Adipocyte (in vitro differentiated cells): ENCODE measurements at regions not wholly inside any gene's neighbourhood (a gene's known extent, or its start where the extent isn't known, plus 50 kb on each side); places are given as distances from the start of the nearest gene placed in this dataset.
A peak's percentile ranks its signal among the peaks of the same experiment; 100 is the strongest.

Experiments used
- DNase-seq: peaks from one replicate; pipeline ENCODE4 v3.0.0-alpha.2; 2015; ENCODE audit warnings: low read depth
- H3K27me3 ChIP-seq: replicated peaks from 2 replicates; pipeline ENCODE4 v1.7.0; 2013; ENCODE audit warnings: mild to moderate bottlenecking, low read length, moderate library complexity; ENCODE audit not compliant: control insufficient read depth, insufficient read depth
- H3K36me3 ChIP-seq: 2 replicates; pipeline ENCODE4 v1.7.0; 2013; ENCODE audit warnings: low read length, mild to moderate bottlenecking, moderate library complexity; ENCODE audit not compliant: control insufficient read depth, insufficient read depth, severe bottlenecking
- H3K4me1 ChIP-seq: 2 replicates; pipeline ENCODE4 v1.7.0; 2013; ENCODE audit warnings: mild to moderate bottlenecking, low read length, moderate library complexity; ENCODE audit not compliant: control insufficient read depth, insufficient read depth
- H3K4me3 ChIP-seq: 2 replicates; pipeline ENCODE4 v1.7.0; 2013; ENCODE audit warnings: mild to moderate bottlenecking, low read length, moderate library complexity
- H3K9ac ChIP-seq: 2 replicates; pipeline ENCODE4 v1.7.0; 2013; ENCODE audit warnings: mild to moderate bottlenecking, low read length, moderate library complexity
- H3K9me3 ChIP-seq: 2 replicates; pipeline ENCODE4 v1.7.0; 2013; ENCODE audit warnings: mild to moderate bottlenecking, low read length, moderate library complexity; ENCODE audit not compliant: control insufficient read depth

DNA sequence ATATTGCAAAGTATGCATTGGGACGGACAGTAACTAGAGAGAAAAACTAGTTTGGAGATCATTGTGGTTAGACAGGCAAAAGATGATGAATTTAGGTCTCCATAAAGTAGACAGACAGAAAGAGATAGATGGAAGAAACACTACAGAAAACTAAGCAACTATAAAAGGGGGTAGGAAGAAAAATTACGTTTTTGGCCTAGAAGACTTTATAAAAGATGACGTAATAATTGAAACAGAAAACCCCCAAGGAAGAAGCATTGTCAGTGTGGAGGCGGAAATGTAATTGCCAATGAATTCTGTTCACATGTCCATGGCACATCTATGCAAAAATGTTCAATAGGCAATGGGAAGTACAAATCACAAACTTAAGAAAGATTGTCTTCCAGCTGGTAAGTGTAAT, 1211.5 kb upstream of the ZEB2 start:
- Histone ChIP-seq H3K27me3 (no peaks in the 10 kb centered on the region), H3K9ac (no peak overlapping the region), H3K4me1 (no peaks in the 10 kb centered on the region), H3K36me3 (no peaks in the 10 kb centered on the region), H3K4me3 (no peak overlapping the region), H3K9me3 (no peaks in the 10 kb centered on the region)
- no peak for DNase-seq

GRCh38 chr2:145729993-145730770, 1210.3 kb upstream of the ZEB2 start:
- DNase-seq, result no peak
- H3K9ac ChIP-seq, result no peak overlapping the region

GRCh38 chr2:145729481-145729880, 1209.6 kb upstream of the ZEB2 start:
- Histone ChIP-seq H3K9ac (no peak overlapping the region), H3K4me3 (no peak overlapping the region), H3K9me3 (no peaks in the 10 kb centered on the region), H3K27me3 (no peaks in the 10 kb centered on the region), H3K36me3 (no peaks in the 10 kb centered on the region), H3K4me1 (no peaks in the 10 kb centered on the region)
- no peak for DNase-seq

More at GRCh38 chr2:145729993-145730770, 1210.3 kb upstream of the ZEB2 start:
- no peak overlapping the region for H3K4me3 ChIP-seq
- no peaks in the 10 kb centered on the region for H3K9me3 ChIP-seq
- H3K4me1 ChIP-seq, result no peaks in the 10 kb centered on the region
- H3K36me3 ChIP-seq, result no peaks in the 10 kb centered on the region
- no peaks in the 10 kb centered on the region for H3K27me3 ChIP-seq

- Histone ChIP-seq H3K27me3 (no peaks in the 10 kb centered on the region), H3K4me3 (no peak overlapping the region), H3K36me3 (no peaks in the 10 kb centered on the region), H3K9ac (no peak overlapping the region), H3K9me3 (no peaks in the 10 kb centered on the region), H3K4me1 (no peaks in the 10 kb centered on the region)
- peak; percentile 15 for DNase-seq
Measured at GRCh38 chr2:145728511-145728910, 1208.6 kb upstream of the ZEB2 start.

GRCh38 chr2:145725876-145726275, 1206.0 kb upstream of the ZEB2 start:
- Histone ChIP-seq H3K36me3 (no peaks in the 10 kb centered on the region), H3K9me3 (no peaks in the 10 kb centered on the region), H3K4me3 (no peak overlapping the region), H3K27me3 (no peaks in the 10 kb centered on the region), H3K4me1 (no peaks in the 10 kb centered on the region), H3K9ac (no peak overlapping the region)
- no peak for DNase-seq

DNA sequence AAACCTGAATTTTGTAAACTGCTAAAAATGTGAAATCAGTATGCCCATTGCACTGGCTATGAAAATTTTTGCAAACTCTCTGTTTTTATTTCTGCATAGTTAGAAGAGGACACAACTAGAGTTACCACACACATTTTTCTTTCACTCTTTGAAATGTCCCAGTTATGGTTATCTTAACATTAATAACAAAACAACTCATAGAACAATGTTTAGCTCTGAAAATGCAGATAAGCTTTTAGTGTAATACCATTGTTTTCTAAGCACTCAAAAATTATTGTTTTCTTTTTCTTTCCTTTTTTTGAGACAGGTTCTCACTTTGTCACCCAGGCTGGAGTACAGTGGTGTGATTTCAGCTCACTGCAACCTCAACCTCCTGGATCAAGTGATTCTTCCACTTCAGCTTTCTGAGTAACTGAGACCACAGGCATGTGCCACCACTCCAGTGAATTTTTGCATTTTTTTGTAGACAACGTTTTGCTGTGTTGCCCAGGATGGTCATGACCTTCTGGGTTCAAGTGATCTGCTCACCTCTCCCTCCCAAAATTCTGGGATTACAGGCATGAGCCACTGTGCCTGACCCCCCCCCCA, 1204.5 kb upstream of the ZEB2 start:
- no peak overlapping the region for H3K9ac ChIP-seq
- H3K9me3 ChIP-seq, result no peaks in the 10 kb centered on the region
- no peaks in the 10 kb centered on the region for H3K27me3 ChIP-seq
- H3K36me3 ChIP-seq, result no peaks in the 10 kb centered on the region
- H3K4me3 ChIP-seq, result no peak overlapping the region
- no peaks in the 10 kb centered on the region for H3K4me1 ChIP-seq
- no peak for DNase-seq

GRCh38 chr2:145723872-145724271, 1204.0 kb upstream of the ZEB2 start:
- DNase-seq, result no peak
- H3K36me3 ChIP-seq, result no peaks in the 10 kb centered on the region
- H3K4me3 ChIP-seq, result no peak overlapping the region
- no peak overlapping the region for H3K9ac ChIP-seq
- no peaks in the 10 kb centered on the region for H3K4me1 ChIP-seq
- no peaks in the 10 kb centered on the region for H3K9me3 ChIP-seq
- H3K27me3 ChIP-seq, result no peaks in the 10 kb centered on the region

- Histone ChIP-seq H3K4me3 (no peak overlapping the region), H3K9me3 (no peaks in the 10 kb centered on the region), H3K36me3 (no peaks in the 10 kb centered on the region), H3K4me1 (no peaks in the 10 kb centered on the region), H3K9ac (no peak overlapping the region), H3K27me3 (no peaks in the 10 kb centered on the region)
- no peak for DNase-seq
Measured at GRCh38 chr2:145721681-145722080, 1201.8 kb upstream of the ZEB2 start.

DNA sequence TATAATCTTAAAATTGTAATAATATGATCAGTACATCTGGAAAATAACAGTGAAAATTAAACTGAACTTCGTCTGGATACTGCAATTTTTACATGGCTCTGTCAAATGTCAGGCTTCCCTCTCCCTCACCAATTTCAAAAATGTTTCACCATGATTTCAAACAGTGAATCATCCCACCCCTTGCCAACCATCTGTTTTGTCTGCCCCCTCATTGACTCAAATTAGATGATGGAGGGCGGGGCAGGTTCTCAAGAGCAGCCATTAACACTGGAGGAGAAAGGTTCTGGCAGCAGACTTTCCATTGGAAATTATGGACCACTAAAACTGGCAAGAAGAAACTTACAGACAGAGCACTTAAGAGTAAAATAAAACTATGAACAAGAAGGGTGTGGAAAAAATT, 1195.7 kb upstream of the ZEB2 start:
- Histone ChIP-seq H3K27me3 (no peaks in the 10 kb centered on the region), H3K9ac (no peak overlapping the region), H3K36me3 (no peaks in the 10 kb centered on the region), H3K9me3 (peaks cover 8% of the 10 kb centered on the region), H3K4me3 (no peak overlapping the region), H3K4me1 (no peaks in the 10 kb centered on the region)
- peak; percentile 2 for DNase-seq

GRCh38 chr2:145710303-145710702, 1190.4 kb upstream of the ZEB2 start:
- no peak overlapping the region for H3K4me3 ChIP-seq
- no peaks in the 10 kb centered on the region for H3K4me1 ChIP-seq
- H3K27me3 ChIP-seq, result no peaks in the 10 kb centered on the region
- H3K36me3 ChIP-seq, result no peaks in the 10 kb centered on the region
- no peak for DNase-seq
- H3K9ac ChIP-seq, result no peak overlapping the region
- peaks cover 18% of the 10 kb centered on the region for H3K9me3 ChIP-seq

GRCh38 chr2:145702305-145702704, 1182.4 kb upstream of the ZEB2 start:
- Histone ChIP-seq H3K4me3 (no peak overlapping the region), H3K27me3 (no peaks in the 10 kb centered on the region), H3K9ac (no peak overlapping the region), H3K36me3 (no peaks in the 10 kb centered on the region), H3K9me3 (peaks cover 9% of the 10 kb centered on the region), H3K4me1 (no peaks in the 10 kb centered on the region)
- no peak for DNase-seq
